ENCODE measurements at regions not wholly inside any gene's neighbourhood (a gene's known extent, or its start where the extent isn't known, plus 50 kb on each side); places are given as distances from the start of the nearest gene placed in this dataset.

- TF ChIP-seq CTCF (IDR thresholded peaks at IDR 0.05) (no peak), POLR2A (IDR thresholded peaks at IDR 0.05; ENCODE audit: low read depth) (no peak)
These were observed 291.5 kb downstream of the LRATD1 start for GRCh38 chr2:14923820-14924580.
